Spleen (tissue), 7 donors: ENCODE measurements at regions not wholly inside any gene's neighbourhood (a gene's known extent, or its start where the extent isn't known, plus 50 kb on each side); places are given as distances from the start of the nearest gene placed in this dataset.

Experiments used
- POLR2A ChIP-seq, 3 donors: fragments of 450-650 bp; IDR thresholded peaks; one replicate each; pipeline ENCODE4 v1.5.1; 2017; ENCODE audit warnings: antibody characterized with exemption in 3 of 3, mild to moderate bottlenecking in 1 of 3
- POLR2AphosphoS5 ChIP-seq, 3 donors: sonication (generic); formaldehyde crosslinking; IDR thresholded peaks; one replicate each; pipeline ENCODE4 v1.5.1; 2017; ENCODE audit warnings: antibody characterized with exemption in 3 of 3
- TF ChIP-seq, protein P1 (sequence below), 11 experiments: fragments of 200-600 bp in 7 of 11; fragments of 450-650 bp in 4 of 11; sonication (generic) in 4 of 11; IDR thresholded peaks in 8 of 11; conservative IDR thresholded peaks in 3 of 11; 1 replicate in 7 of 11; 2 replicates in 4 of 11; pipeline versions ENCODE4 v1.4.0 to v1.8.0; 2016 to 2021; ENCODE audit warnings: antibody characterized with exemption in 11 of 11, inconsistent platforms in 4 of 11, mild to moderate bottlenecking in 1 of 11
- donor health status: DM: no; HTN: no; CAD: no; lungs with moderate emphysema.
- donor health status: DM: no; HTN: no; CAD: no.
- donor health status: DM: no; HTN: no; CAD: no.

DNA sequence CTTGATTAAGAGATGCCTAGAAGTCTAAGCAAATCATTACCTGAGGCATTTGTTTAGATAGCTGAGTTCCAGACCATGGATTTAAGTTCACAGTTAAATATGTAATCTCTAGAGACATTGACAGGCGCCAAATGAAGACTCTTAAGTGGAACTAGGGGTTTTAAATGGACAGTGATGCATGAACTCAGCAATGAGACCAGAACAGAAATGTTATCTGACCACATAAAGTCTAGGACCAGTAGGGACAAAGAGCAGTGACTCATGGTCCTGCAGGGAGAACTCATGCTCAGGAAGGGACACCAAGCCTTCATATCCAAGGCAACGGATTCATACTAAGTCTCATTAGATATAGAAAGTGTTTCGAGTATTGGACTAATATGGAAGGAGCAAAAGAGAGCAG lies 152.3 kb downstream of the PPARGC1A start:
- TF ChIP-seq, protein P1, sequence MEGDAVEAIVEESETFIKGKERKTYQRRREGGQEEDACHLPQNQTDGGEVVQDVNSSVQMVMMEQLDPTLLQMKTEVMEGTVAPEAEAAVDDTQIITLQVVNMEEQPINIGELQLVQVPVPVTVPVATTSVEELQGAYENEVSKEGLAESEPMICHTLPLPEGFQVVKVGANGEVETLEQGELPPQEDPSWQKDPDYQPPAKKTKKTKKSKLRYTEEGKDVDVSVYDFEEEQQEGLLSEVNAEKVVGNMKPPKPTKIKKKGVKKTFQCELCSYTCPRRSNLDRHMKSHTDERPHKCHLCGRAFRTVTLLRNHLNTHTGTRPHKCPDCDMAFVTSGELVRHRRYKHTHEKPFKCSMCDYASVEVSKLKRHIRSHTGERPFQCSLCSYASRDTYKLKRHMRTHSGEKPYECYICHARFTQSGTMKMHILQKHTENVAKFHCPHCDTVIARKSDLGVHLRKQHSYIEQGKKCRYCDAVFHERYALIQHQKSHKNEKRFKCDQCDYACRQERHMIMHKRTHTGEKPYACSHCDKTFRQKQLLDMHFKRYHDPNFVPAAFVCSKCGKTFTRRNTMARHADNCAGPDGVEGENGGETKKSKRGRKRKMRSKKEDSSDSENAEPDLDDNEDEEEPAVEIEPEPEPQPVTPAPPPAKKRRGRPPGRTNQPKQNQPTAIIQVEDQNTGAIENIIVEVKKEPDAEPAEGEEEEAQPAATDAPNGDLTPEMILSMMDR (IDR thresholded peaks at IDR 0.05 in 8 of 11, conservative IDR thresholded peaks at IDR 0.05 in 3 of 11): no peak
- TF ChIP-seq POLR2A (IDR thresholded peaks at IDR 0.05) (no peak), POLR2AphosphoS5 (IDR thresholded peaks at IDR 0.05) (no peak)
